ENCODE measurements at regions not wholly inside any gene's neighbourhood (a gene's known extent, or its start where the extent isn't known, plus 50 kb on each side); places are given as distances from the start of the nearest gene placed in this dataset.

- H3K27ac Mint-ChIP-seq: no peak overlapping the region
- H3K9me3 Mint-ChIP-seq: peaks cover 0 to 1% of the 10 kb centered on the region in 2 donors
- no peaks in the 10 kb centered on the region for H3K36me3 Mint-ChIP-seq (ENCODE audit: insufficient read depth in 2 of 2)
- no peak for ATAC-seq (replicated peaks in 1 of 2)
- H3K4me3 Mint-ChIP-seq: no peak overlapping the region
- peaks cover 16% of the 10 kb centered on the region for H3K27me3 Mint-ChIP-seq (ENCODE audit: low read depth)
- H3K4me1 Mint-ChIP-seq (ENCODE audit: low read depth): no peaks in the 10 kb centered on the region
- DNase-seq: no peak
These were observed 281.7 kb downstream of the CDC5L start for GRCh38 chr6:44668976-44669934.

GRCh38 chr6:44670146-44670545 lies 282.6 kb downstream of the CDC5L start:
- no peaks in the 10 kb centered on the region for H3K4me1 Mint-ChIP-seq (ENCODE audit: low read depth)
- H3K27me3 Mint-ChIP-seq (ENCODE audit: low read depth): peaks cover 16% of the 10 kb centered on the region
- H3K36me3 Mint-ChIP-seq (ENCODE audit: insufficient read depth in 2 of 2): no peaks in the 10 kb centered on the region
- peaks cover 0 to 1% of the 10 kb centered on the region in 2 donors for H3K9me3 Mint-ChIP-seq
- no peak overlapping the region for H3K27ac Mint-ChIP-seq
- DNase-seq (no peak), ATAC-seq (replicated peaks in 1 of 2) (no peak)
- no peak overlapping the region for H3K4me3 Mint-ChIP-seq

GRCh38 chr6:44671333-44671732 lies 283.8 kb downstream of the CDC5L start:
- DNase-seq: no peak
- Mint-ChIP-seq H3K36me3 (ENCODE audit: insufficient read depth in 2 of 2) (no peaks in the 10 kb centered on the region), H3K9me3 (peaks cover 0 to 1% of the 10 kb centered on the region in 2 donors), H3K4me3 (no peak overlapping the region), H3K4me1 (ENCODE audit: low read depth) (no peaks in the 10 kb centered on the region), H3K27ac (no peak overlapping the region), H3K27me3 (ENCODE audit: low read depth) (peaks cover 16% of the 10 kb centered on the region)
- ATAC-seq (replicated peaks in 1 of 2): no peak

- peaks cover 0 to 1% of the 10 kb centered on the region in 2 donors for H3K9me3 Mint-ChIP-seq
- peaks cover 16% of the 10 kb centered on the region for H3K27me3 Mint-ChIP-seq (ENCODE audit: low read depth)
- ATAC-seq (replicated peaks in 1 of 2): no peak
- no peak overlapping the region for H3K4me3 Mint-ChIP-seq
- H3K36me3 Mint-ChIP-seq (ENCODE audit: insufficient read depth in 2 of 2): no peaks in the 10 kb centered on the region
- H3K27ac Mint-ChIP-seq: no peak overlapping the region
- no peak for DNase-seq
- no peaks in the 10 kb centered on the region for H3K4me1 Mint-ChIP-seq (ENCODE audit: low read depth)
These were observed 284.6 kb downstream of the CDC5L start for GRCh38 chr6:44672086-44672485.

- Mint-ChIP-seq H3K27me3 (ENCODE audit: low read depth) (peaks cover 16% of the 10 kb centered on the region), H3K4me3 (no peak overlapping the region), H3K27ac (no peak overlapping the region), H3K36me3 (ENCODE audit: insufficient read depth in 2 of 2) (no peaks in the 10 kb centered on the region), H3K9me3 (peaks cover 0 to 1% of the 10 kb centered on the region in 2 donors), H3K4me1 (ENCODE audit: low read depth) (no peaks in the 10 kb centered on the region)
- DNase-seq (no peak), ATAC-seq (replicated peaks in 1 of 2) (no peak)
These were observed 285.3 kb downstream of the CDC5L start for GRCh38 chr6:44672841-44673240.

GRCh38 chr6:44674226-44675155 lies 287.0 kb downstream of the CDC5L start:
- Mint-ChIP-seq H3K36me3 (ENCODE audit: insufficient read depth in 2 of 2) (no peaks in the 10 kb centered on the region), H3K4me3 (no peak overlapping the region), H3K27ac (no peak overlapping the region), H3K9me3 (no peaks in the 10 kb centered on the region), H3K27me3 (ENCODE audit: low read depth) (peaks cover 16% of the 10 kb centered on the region), H3K4me1 (ENCODE audit: low read depth) (no peaks in the 10 kb centered on the region)
- DNase-seq (no peak), ATAC-seq (replicated peaks in 1 of 2) (no peak)

- ATAC-seq (replicated peaks in 1 of 2) (no peak), DNase-seq (no peak)
- H3K36me3 Mint-ChIP-seq (ENCODE audit: insufficient read depth in 2 of 2): no peaks in the 10 kb centered on the region
- no peak overlapping the region for H3K27ac Mint-ChIP-seq
- H3K4me3 Mint-ChIP-seq: no peak overlapping the region
- peaks cover 8% of the 10 kb centered on the region for H3K4me1 Mint-ChIP-seq (ENCODE audit: low read depth)
- no peaks in the 10 kb centered on the region for H3K9me3 Mint-ChIP-seq
- peaks cover 21% of the 10 kb centered on the region for H3K27me3 Mint-ChIP-seq (ENCODE audit: low read depth)
These were observed 287.9 kb downstream of the CDC5L start for GRCh38 chr6:44675449-44675848.

GRCh38 chr6:44676246-44676790 lies 288.8 kb downstream of the CDC5L start:
- H3K4me3 Mint-ChIP-seq: no peak overlapping the region
- peaks cover 26% of the 10 kb centered on the region for H3K27me3 Mint-ChIP-seq (ENCODE audit: low read depth)
- no peak overlapping the region for H3K27ac Mint-ChIP-seq
- ATAC-seq (replicated peaks in 1 of 2) (no peak), DNase-seq (no peak)
- H3K9me3 Mint-ChIP-seq: no peaks in the 10 kb centered on the region
- no peaks in the 10 kb centered on the region for H3K36me3 Mint-ChIP-seq (ENCODE audit: insufficient read depth in 2 of 2)
- H3K4me1 Mint-ChIP-seq (ENCODE audit: low read depth): peaks cover 13% of the 10 kb centered on the region

GRCh38 chr6:44676826-44677433 lies 289.4 kb downstream of the CDC5L start:
- no peak overlapping the region for H3K27ac Mint-ChIP-seq
- H3K9me3 Mint-ChIP-seq: no peaks in the 10 kb centered on the region
- no peaks in the 10 kb centered on the region for H3K36me3 Mint-ChIP-seq (ENCODE audit: insufficient read depth in 2 of 2)
- DNase-seq (no peak), ATAC-seq (replicated peaks in 1 of 2) (no peak)
- peaks cover 24% of the 10 kb centered on the region for H3K27me3 Mint-ChIP-seq (ENCODE audit: low read depth)
- H3K4me3 Mint-ChIP-seq: no peak overlapping the region
- H3K4me1 Mint-ChIP-seq (ENCODE audit: low read depth): peaks cover 13% of the 10 kb centered on the region

- no peaks in the 10 kb centered on the region for H3K9me3 Mint-ChIP-seq
- H3K4me3 Mint-ChIP-seq: no peak overlapping the region
- DNase-seq (no peak), ATAC-seq (replicated peaks in 1 of 2) (no peak)
- no peak overlapping the region for H3K27ac Mint-ChIP-seq
- peaks cover 13% of the 10 kb centered on the region for H3K4me1 Mint-ChIP-seq (ENCODE audit: low read depth)
- H3K27me3 Mint-ChIP-seq (ENCODE audit: low read depth): peaks cover 23% of the 10 kb centered on the region
- no peaks in the 10 kb centered on the region for H3K36me3 Mint-ChIP-seq (ENCODE audit: insufficient read depth in 2 of 2)
These were observed 290.9 kb downstream of the CDC5L start for GRCh38 chr6:44678252-44678935.

GRCh38 chr6:44679438-44680201 lies 292.1 kb downstream of the CDC5L start:
- no peaks in the 10 kb centered on the region for H3K36me3 Mint-ChIP-seq (ENCODE audit: insufficient read depth in 2 of 2)
- H3K4me3 Mint-ChIP-seq: no peak overlapping the region
- H3K4me1 Mint-ChIP-seq (ENCODE audit: low read depth): peaks cover 13% of the 10 kb centered on the region
- no peaks in the 10 kb centered on the region for H3K9me3 Mint-ChIP-seq
- ATAC-seq (replicated peaks in 1 of 2) (peak in 1 of 2 donors; percentile 23), DNase-seq (no peak)
- peaks cover 19% of the 10 kb centered on the region for H3K27me3 Mint-ChIP-seq (ENCODE audit: low read depth)
- H3K27ac Mint-ChIP-seq: no peak overlapping the region
